PC-3 (cell line): ENCODE measurements at regions not wholly inside any gene's neighbourhood (a gene's known extent, or its start where the extent isn't known, plus 50 kb on each side); places are given as distances from the start of the nearest gene placed in this dataset.

Experiments used
- EZH2phosphoT487 ChIP-seq: fragments of 300-600 bp; sonication (generic); IDR thresholded peaks from 2 replicates; pipeline ENCODE4 v1.6.1; 2018; ENCODE audit warnings: mild to moderate bottlenecking, antibody characterized with exemption, low read length, borderline replicate concordance
- TF ChIP-seq, protein P1 (sequence below): fragments of 300-600 bp; sonication (generic); conservative IDR thresholded peaks from 2 replicates; pipeline ENCODE4 v1.5.1; 2017; ENCODE audit warnings: antibody characterized with exemption, low read depth, mild to moderate bottlenecking, low read length

DNA sequence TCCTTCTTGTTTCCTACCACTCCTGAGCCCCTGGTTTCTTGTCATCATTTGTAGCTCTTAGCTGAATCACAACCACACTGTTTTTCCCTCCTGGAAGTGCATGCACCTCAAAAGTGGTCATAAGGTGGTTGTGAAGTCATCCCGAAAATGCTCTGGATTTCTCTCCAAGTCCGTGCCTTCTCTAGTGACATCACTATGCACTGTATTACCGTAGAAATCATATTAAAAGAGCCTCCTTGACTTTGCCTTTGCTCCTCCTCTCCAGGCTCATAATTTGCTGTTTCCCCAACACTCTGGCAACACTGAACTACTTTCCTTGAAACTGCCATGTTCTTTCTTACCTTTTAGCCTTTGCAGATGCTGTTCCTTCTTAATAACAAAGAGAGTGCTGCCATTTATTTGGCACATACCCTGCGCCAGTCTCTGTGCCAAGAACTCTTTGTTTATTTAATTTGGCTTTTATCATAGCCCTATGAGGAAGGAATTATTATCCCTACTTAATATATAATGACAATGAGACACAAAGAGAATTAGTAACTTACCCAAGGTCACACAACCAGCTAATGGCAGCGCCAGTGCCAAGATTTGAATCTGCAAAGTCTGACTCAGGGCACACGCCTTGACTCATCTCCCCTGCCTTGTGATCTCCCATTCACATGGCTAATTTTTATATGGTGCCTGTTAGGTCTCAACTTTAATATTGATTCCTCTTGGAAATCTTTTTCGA, 115.4 kb downstream of the KIF4B start:
- TF ChIP-seq, protein P1, sequence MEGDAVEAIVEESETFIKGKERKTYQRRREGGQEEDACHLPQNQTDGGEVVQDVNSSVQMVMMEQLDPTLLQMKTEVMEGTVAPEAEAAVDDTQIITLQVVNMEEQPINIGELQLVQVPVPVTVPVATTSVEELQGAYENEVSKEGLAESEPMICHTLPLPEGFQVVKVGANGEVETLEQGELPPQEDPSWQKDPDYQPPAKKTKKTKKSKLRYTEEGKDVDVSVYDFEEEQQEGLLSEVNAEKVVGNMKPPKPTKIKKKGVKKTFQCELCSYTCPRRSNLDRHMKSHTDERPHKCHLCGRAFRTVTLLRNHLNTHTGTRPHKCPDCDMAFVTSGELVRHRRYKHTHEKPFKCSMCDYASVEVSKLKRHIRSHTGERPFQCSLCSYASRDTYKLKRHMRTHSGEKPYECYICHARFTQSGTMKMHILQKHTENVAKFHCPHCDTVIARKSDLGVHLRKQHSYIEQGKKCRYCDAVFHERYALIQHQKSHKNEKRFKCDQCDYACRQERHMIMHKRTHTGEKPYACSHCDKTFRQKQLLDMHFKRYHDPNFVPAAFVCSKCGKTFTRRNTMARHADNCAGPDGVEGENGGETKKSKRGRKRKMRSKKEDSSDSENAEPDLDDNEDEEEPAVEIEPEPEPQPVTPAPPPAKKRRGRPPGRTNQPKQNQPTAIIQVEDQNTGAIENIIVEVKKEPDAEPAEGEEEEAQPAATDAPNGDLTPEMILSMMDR: no peak
- TF ChIP-seq EZH2phosphoT487: no peak
